Stimulated activated CD4-positive, alpha-beta T cell treated with anti-CD3 and anti-CD28 coated beads, Interleukin-2, amount 100 ng/mL, for 48 hours (primary cell): ENCODE measurements at regions not wholly inside any gene's neighbourhood (a gene's known extent, or its start where the extent isn't known, plus 50 kb on each side); places are given as distances from the start of the nearest gene placed in this dataset.
"Not testable (repeated sequence)": the region's sequence is repeated elsewhere in the genome, so short reads cannot be mapped to it uniquely, and the experiment has no call there.

Experiments
- DNase-seq, 2 donors: peaks; one replicate each; pipeline ENCODE4 v3.0.0-alpha.2; 2020

DNA sequence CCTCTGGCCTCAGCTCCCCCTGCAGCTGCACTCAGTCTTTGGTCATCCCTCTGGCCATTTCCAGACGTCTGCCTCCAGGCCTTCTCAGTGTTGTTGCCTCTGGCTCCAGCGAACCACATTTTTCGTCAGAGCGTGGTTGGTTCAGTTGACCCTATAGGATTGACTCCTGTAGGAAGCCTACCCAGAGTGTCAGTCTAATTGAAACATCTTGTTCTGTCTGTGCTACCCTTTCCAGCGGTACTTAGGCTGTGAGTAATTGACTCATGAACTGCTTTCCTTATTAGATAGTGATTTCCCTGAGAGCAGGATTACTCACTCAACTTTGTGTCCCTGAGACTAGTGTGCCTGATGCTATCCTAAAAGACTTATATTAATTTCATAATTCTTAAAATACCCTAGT, 373.2 kb downstream of the ATP23 start:
- no peak for DNase-seq

GRCh38 chr12:58316926-58317325, 375.6 kb downstream of the ATP23 start:
- DNase-seq = no peak

- no peak for DNase-seq
These were observed 380.0 kb downstream of the ATP23 start for GRCh38 chr12:58321414-58321813.

GRCh38 chr12:58323676-58324075, 382.3 kb downstream of the ATP23 start:
- no peak for DNase-seq

DNA sequence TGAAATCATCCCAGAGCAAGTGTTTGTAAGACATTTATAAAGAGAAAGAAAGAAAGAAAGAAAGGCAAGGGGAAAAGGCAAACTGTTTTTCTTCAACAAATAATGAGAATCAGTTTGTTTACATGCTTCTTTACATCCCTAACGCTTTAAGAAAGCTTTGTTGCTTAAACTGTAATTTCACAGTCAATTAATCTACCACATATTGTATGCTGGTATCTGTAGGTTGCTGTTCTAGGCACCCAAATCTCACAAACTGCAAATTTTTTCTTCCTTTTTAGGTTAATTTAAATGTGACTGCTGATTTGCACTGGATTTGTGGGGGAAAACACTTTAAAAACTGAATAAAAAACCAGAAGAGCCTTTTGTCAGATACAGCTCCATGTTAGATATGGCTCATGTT, 384.2 kb downstream of the ATP23 start:
- DNase-seq = no peak

- no peak for DNase-seq
These were observed 385.2 kb downstream of the ATP23 start for GRCh38 chr12:58326534-58326933.

- DNase-seq = not testable (repeated sequence)
These were observed 395.3 kb downstream of the ATP23 start for GRCh38 chr12:58336581-58337242.

- DNase-seq = not testable (repeated sequence)
These were observed 396.2 kb downstream of the ATP23 start for GRCh38 chr12:58337539-58337938.

DNA sequence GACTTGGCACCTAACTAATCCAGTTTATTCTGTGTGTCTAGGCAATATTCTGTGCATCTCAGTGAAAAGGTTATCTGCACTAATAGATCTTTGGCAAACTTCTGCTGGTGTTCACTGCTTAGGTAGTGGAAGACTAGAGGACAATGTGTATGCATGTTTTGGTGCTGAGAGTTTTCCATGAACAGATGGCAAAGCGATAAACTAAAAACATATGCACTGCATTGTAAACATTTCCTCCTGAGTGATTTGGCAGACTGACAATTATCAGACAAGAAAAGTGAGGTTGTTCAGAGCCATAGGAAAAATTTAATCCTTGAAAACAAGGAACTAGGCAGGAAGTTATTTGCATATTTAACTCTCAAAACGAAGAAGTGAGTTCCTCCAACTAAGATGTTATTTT, 400.4 kb downstream of the ATP23 start:
- no peak for DNase-seq

- no peak for DNase-seq
These were observed 401.4 kb downstream of the ATP23 start for GRCh38 chr12:58342736-58343135.

- DNase-seq = no peak
These were observed 404.8 kb downstream of the ATP23 start for GRCh38 chr12:58346032-58346632.

DNA sequence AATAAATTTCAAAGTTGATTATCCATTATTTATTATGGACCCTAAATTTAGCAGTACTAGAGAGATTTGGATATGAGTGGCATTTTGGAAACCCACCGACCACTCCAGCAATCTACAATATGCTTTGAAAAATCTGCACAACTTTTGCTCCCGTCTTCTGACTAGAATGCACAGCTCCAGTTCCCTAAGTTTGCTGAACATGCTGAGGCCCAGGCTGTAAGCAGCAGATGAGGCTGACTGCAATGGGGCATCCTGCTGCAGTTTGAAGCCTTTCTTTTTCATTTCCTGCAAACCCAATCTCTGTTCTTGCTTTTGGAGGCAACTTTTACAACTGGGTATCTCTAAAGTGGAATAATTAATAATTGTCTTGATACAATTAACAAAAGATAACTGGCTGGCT, 405.8 kb downstream of the ATP23 start:
- DNase-seq = no peak

DNA sequence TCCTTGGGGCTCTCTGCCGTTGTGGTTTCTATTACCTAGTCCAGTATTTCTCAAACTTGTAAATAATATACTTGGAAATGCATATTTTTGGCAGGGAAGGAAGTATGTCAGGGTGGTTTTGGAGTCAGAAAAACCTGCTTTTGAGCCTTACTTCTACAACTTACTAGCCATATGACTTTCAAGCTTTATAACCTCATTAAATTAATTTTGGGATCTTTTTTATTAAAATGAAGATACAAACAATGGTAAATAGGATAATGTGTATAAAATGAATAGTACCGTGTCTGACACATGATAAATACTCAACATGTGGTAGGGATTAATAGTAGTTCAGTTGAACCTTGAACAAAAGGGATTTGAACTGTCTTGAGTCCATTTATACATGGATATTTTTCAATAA, 406.3 kb downstream of the ATP23 start:
- DNase-seq = no peak

DNA sequence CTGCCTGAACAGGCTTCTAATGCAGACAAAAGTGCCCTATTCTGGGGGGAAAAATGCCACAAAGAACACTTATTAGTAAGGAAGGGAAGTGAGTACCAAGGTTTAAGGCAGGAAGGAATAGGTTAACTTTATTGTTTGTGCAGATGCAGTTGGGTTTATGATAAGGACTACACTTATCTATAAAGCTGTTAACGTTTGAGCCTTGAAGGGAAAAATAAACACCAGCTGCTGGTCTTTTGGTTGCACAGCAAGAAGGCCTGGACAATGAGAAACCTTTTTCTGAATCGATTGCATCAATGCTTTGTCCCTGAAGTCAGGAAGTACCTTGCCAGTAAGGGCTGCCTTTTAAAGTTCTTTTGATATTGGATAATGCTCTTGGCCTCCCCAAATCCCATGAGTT, 407.8 kb downstream of the ATP23 start:
- no peak for DNase-seq

- DNase-seq = no peak
These were observed 415.4 kb downstream of the ATP23 start for GRCh38 chr12:58356794-58357193.

DNA sequence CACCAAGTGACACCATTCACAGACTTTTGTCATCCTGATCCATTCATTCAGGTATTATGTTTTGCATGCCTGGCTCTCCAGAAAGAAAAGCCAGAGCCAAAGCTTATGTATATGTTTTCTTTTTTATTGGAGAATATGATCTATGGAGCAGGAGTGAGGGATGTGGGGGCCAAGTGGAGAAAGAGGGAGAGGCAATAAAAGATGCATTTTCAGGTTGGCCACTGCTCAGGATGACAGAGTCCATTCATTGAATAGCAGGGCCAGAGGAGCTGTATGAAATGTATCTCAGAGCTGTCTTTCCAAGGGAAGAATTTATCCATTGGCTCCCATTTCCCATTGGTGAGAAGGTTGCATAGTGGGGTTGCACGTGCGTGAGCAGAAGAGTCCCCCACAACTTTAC, 416.1 kb downstream of the ATP23 start:
- no peak for DNase-seq

DNA sequence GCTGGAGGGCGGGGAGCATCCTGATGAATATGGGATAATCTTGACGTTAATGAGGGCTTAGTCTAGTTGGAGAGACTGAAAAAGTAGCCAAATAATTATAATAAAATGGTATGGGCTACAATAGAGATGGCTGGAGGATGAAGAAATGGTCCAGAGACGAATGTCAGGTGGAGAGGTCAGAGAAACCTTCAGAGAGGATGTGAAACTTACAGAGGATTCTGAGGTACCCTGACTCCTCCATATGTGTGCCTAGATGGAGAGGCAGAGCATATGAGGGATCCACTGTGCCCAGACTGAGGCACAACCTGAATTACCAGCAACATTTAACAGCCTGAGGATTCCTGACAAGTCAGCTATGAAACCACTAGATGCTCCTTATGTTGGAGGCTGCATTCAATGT, 417.0 kb downstream of the ATP23 start:
- DNase-seq = no peak

GRCh38 chr12:58359084-58359483, 417.7 kb downstream of the ATP23 start:
- no peak for DNase-seq

DNA sequence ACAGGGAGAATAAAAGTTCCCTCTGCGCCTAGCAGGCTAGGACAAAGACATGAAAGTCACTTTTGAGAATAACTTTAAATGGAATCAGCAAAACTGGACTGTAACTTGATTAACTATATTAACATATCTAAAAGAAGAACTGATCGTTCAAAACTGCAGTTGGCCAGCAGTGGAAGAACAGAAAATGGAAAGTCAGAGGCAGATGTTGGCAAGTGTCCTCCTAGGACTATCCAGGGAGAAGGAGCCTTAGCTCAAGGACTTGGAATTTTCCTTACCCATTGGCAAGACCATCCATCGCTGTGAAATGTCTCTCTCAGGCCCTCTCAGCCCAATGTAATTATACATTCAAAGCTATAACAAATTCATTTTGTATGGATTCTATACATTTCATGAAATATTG, 419.7 kb downstream of the ATP23 start:
- no peak for DNase-seq

- no peak for DNase-seq
These were observed 422.6 kb downstream of the ATP23 start for GRCh38 chr12:58363971-58364370.

DNA sequence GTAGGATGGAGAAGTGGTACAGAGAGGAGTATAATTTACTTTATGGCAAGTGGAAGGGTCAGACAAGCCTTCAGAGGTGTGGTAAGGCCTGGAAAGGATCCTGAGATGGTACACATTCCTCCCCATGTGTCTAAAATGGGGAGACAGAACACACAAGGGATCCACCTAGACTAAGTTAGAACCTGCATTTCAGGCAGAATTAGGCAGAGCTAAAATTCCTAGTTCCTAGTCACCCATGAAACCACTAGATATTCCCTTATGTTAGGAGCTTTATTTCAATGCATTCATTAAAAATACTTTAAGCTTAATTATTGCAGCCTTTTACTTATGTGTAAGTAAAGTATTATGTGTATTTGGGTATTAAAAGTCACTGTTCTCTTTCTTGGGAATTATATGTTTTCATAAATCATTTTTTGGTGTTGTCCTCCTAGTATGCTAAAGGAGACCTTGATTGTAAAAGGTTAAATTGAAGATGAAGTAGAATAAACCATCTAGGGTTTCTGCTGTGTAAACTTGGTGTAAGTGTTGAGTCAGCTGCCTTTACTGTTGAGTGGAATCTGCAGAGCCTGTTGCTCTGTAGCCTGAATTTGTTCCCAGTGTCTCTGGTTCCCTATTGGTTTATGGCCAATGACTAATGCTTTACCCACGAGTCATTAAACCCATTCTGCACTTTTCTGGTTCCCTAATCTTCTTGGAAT, 423.2 kb downstream of the ATP23 start:
- DNase-seq = no peak

GRCh38 chr12:58365087-58365390, 423.7 kb downstream of the ATP23 start:
- no peak for DNase-seq

DNA sequence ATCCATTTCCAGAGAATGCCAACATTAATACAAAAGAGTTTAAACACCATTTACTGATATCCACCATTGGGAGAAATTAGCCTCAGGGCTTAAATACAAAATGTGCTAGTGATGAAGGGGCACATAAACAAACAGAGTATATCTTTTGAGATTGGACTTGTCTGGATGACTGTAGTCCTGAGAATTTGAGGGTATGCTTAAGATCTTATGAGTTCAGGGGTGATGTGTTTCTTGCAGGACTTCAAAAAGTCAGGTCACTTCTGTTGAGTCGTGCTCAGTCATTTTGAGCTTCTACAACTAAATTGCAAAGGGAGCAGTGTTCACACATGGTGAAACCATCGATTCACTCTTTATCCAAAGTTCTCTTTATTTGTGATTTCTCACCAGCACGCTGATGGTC, 425.7 kb downstream of the ATP23 start:
- DNase-seq = no peak

GRCh38 chr12:58368001-58368400, 426.6 kb downstream of the ATP23 start:
- no peak for DNase-seq

DNA sequence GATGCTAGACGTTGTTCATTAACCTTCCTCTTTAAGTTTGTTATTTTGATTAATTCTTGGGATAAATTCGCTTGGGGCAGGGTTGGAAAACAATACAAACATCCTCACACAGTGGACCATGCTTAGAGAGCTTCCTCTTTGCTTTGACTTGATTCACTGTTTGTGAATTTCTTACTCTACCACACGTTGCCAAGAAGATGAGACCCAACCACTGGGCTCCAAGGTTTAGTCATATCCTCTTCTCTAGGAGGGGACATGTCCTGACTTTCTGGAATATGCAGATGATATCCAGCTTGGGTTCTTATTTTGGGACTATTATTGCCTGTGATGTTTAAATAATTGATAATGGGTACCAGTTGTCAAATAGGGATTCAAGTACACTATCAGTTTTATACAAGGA, 428.2 kb downstream of the ATP23 start:
- no peak for DNase-seq
